GM21723 (cell line): ENCODE measurements at regions not wholly inside any gene's neighbourhood (a gene's known extent, or its start where the extent isn't known, plus 50 kb on each side); places are given as distances from the start of the nearest gene placed in this dataset.
"Not testable (repeated sequence)": the region's sequence is repeated elsewhere in the genome, so short reads cannot be mapped to it uniquely, and the experiment has no call there.

ENCODE experiments used
- ATAC-seq: cut with Tn5 transposase; IDR thresholded peaks from one replicate; pipeline ENCODE4 v1.9.1; 2021; ENCODE audit warnings: mild to moderate bottlenecking, moderate library complexity; ENCODE audit not compliant: unreplicated experiment

GRCh38 chr14:86943391-86944365 lies 1049.3 kb downstream of the GALC start:
- ATAC-seq, result no peak

- no peak for ATAC-seq
Observed at GRCh38 chr14:86942936-86943335, 1050.0 kb downstream of the GALC start.

GRCh38 chr14:86940106-86940505 lies 1052.9 kb downstream of the GALC start:
- ATAC-seq, result no peak

GRCh38 chr14:86938320-86938719 lies 1054.7 kb downstream of the GALC start:
- ATAC-seq, result no peak

- ATAC-seq, result no peak
Observed at GRCh38 chr14:86936556-86936955, 1056.4 kb downstream of the GALC start.

- ATAC-seq, result no peak
Observed at GRCh38 chr14:86935241-86935885, 1057.6 kb downstream of the GALC start.

GRCh38 chr14:86933958-86934595 lies 1058.9 kb downstream of the GALC start:
- ATAC-seq, result no peak

- ATAC-seq, result no peak
Observed at GRCh38 chr14:86933460-86933859, 1059.5 kb downstream of the GALC start.

- no peak for ATAC-seq
Observed at GRCh38 chr14:86915406-86915805, 1077.6 kb downstream of the GALC start.

- no peak for ATAC-seq
Observed at GRCh38 chr14:86912709-86913108, 1080.3 kb downstream of the GALC start.

- no peak for ATAC-seq
Observed at GRCh38 chr14:86911486-86911885, 1081.5 kb downstream of the GALC start.

GRCh38 chr14:86905386-86905926 lies 1087.5 kb downstream of the GALC start:
- ATAC-seq, result not testable (repeated sequence)

GRCh38 chr14:86902176-86902950 lies 1090.6 kb downstream of the GALC start:
- no peak for ATAC-seq

GRCh38 chr14:86897704-86898513 lies 1095.1 kb downstream of the GALC start:
- no peak for ATAC-seq

- ATAC-seq, result no peak
Observed at GRCh38 chr14:86897224-86897623, 1095.8 kb downstream of the GALC start.

GRCh38 chr14:86896701-86897100 lies 1096.3 kb downstream of the GALC start:
- no peak for ATAC-seq

- no peak for ATAC-seq
Observed at GRCh38 chr14:86892152-86892956, 1100.6 kb downstream of the GALC start.

GRCh38 chr14:86885280-86885679 lies 1107.7 kb downstream of the GALC start:
- ATAC-seq, result no peak

GRCh38 chr14:86884498-86884897 lies 1108.5 kb downstream of the GALC start:
- no peak for ATAC-seq
